Testis (tissue), 2 donors: ENCODE measurements at regions not wholly inside any gene's neighbourhood (a gene's known extent, or its start where the extent isn't known, plus 50 kb on each side); places are given as distances from the start of the nearest gene placed in this dataset.

Experiments
- CTCF ChIP-seq, 3 experiments: fragments of 450-650 bp in 2 of 3; fragments of 200-600 bp in 1 of 3; sonication (generic) in 1 of 3; IDR thresholded peaks; one replicate each; pipeline ENCODE4 v1.5.1; 2016 to 2019; ENCODE audit warnings: antibody characterized with exemption in 3 of 3, mild to moderate bottlenecking in 2 of 3, moderate library complexity in 1 of 3
- POLR2A ChIP-seq: fragments of 450-650 bp; IDR thresholded peaks from one replicate; pipeline ENCODE4 v1.6.1; 2017; ENCODE audit warnings: antibody characterized with exemption, mild to moderate bottlenecking, moderate library complexity

GRCh38 chr12:130245251-130245650, 83.0 kb downstream of the FZD10 start:
- TF ChIP-seq CTCF (IDR thresholded peaks at IDR 0.05) (no peak), POLR2A (no peak)
